Erythroblast (primary cell): ENCODE measurements at regions not wholly inside any gene's neighbourhood (a gene's known extent, or its start where the extent isn't known, plus 50 kb on each side); places are given as distances from the start of the nearest gene placed in this dataset.
"Not testable (repeated sequence)": the region's sequence is repeated elsewhere in the genome, so short reads cannot be mapped to it uniquely, and the experiment has no call there.

Experiments used
- GATA1 ChIP-seq: IDR thresholded peaks from 2 replicates; pipeline ENCODE4 v1.6.1; 2011; ENCODE audit warnings: low read depth, mild to moderate bottlenecking, control low read depth, low read length, moderate library complexity
- POLR2A ChIP-seq: IDR thresholded peaks from 2 replicates; pipeline ENCODE4 v1.6.1; 2011; ENCODE audit warnings: mild to moderate bottlenecking, low read length

DNA sequence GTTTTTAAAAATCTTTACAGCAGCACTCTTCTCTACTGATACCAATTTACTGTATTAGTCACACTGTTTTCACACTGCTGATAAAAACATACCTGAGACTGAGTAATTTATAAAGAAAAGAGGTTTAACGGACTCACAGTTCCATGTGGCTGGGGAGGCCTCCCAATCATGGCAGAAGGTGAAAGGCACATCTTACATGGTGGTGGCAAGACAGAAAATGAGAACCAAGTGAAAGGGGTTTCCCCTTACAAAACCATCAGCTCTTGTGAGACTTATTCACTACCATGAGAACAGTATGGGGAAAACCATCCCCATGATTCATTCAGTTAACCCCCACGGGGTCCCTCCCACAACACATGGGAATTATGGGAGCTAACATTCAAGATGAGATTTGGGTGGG, 481.9 kb upstream of the TLE4 start:
- TF ChIP-seq POLR2A, GATA1: not testable (repeated sequence)
